ENCODE measurements at regions not wholly inside any gene's neighbourhood (a gene's known extent, or its start where the extent isn't known, plus 50 kb on each side); places are given as distances from the start of the nearest gene placed in this dataset.
"Not testable (repeated sequence)": the region's sequence is repeated elsewhere in the genome, so short reads cannot be mapped to it uniquely, and the experiment has no call there.

GRCh38 chr4:162497564-162498167, 333.9 kb upstream of the FSTL5 start:
- Histone ChIP-seq H3K4me1 (ENCODE audit: low read depth) (peaks cover 26% of the 10 kb centered on the region), H3K27me3 (no peaks in the 10 kb centered on the region), H3K36me3 (no peaks in the 10 kb centered on the region), H3K27ac (peak overlapping the region; percentile 95), H3K9me3 (ENCODE audit: low read depth) (no peaks in the 10 kb centered on the region), H3K4me3 (peak overlapping the region; percentile 31)
- peak; percentile 65 to 77 for DNase-seq (ENCODE audit: low read depth in 1 of 2, low spot score in 1 of 2)
- TF ChIP-seq CTCF (IDR thresholded peaks at IDR 0.05; ENCODE audit: low read depth, low read length), result peak; percentile 70

- Histone ChIP-seq H3K27me3 (no peaks in the 10 kb centered on the region), H3K4me3 (no peak overlapping the region), H3K9me3 (ENCODE audit: low read depth) (no peaks in the 10 kb centered on the region), H3K27ac (no peak overlapping the region), H3K36me3 (no peaks in the 10 kb centered on the region), H3K4me1 (ENCODE audit: low read depth) (peaks cover 26% of the 10 kb centered on the region)
- DNase-seq (ENCODE audit: low read depth in 1 of 2, low spot score in 1 of 2), result no peak
- no peak for TF ChIP-seq CTCF (IDR thresholded peaks at IDR 0.05; ENCODE audit: low read depth, low read length)
These were observed 331.1 kb upstream of the FSTL5 start for GRCh38 chr4:162494935-162495334.

- no peak overlapping the region for H3K27ac ChIP-seq
- H3K27me3 ChIP-seq, result no peaks in the 10 kb centered on the region
- H3K4me3 ChIP-seq, result no peak overlapping the region
- H3K9me3 ChIP-seq (ENCODE audit: low read depth), result no peaks in the 10 kb centered on the region
- H3K36me3 ChIP-seq, result no peaks in the 10 kb centered on the region
- no peak for TF ChIP-seq CTCF (IDR thresholded peaks at IDR 0.05; ENCODE audit: low read depth, low read length)
- H3K4me1 ChIP-seq (ENCODE audit: low read depth), result peaks cover 11% of the 10 kb centered on the region
- no peak for DNase-seq (ENCODE audit: low read depth in 1 of 2, low spot score in 1 of 2)
These were observed 321.7 kb upstream of the FSTL5 start for GRCh38 chr4:162485486-162485885.

GRCh38 chr4:162475246-162475645, 311.4 kb upstream of the FSTL5 start:
- H3K4me3 ChIP-seq, result no peak overlapping the region
- H3K4me1 ChIP-seq (ENCODE audit: low read depth), result peaks cover 6% of the 10 kb centered on the region
- TF ChIP-seq CTCF (IDR thresholded peaks at IDR 0.05; ENCODE audit: low read depth, low read length), result no peak
- no peaks in the 10 kb centered on the region for H3K36me3 ChIP-seq
- DNase-seq (ENCODE audit: low read depth in 1 of 2, low spot score in 1 of 2), result peak in 1 of 2 donors; percentile 44
- H3K9me3 ChIP-seq (ENCODE audit: low read depth), result no peaks in the 10 kb centered on the region
- no peaks in the 10 kb centered on the region for H3K27me3 ChIP-seq
- peak overlapping the region; percentile 11 for H3K27ac ChIP-seq

GRCh38 chr4:162469977-162470376, 306.2 kb upstream of the FSTL5 start:
- H3K27ac ChIP-seq, result no peak overlapping the region
- no peaks in the 10 kb centered on the region for H3K27me3 ChIP-seq
- DNase-seq (ENCODE audit: low read depth in 1 of 2, low spot score in 1 of 2), result no peak
- H3K4me3 ChIP-seq, result no peak overlapping the region
- no peak for TF ChIP-seq CTCF (IDR thresholded peaks at IDR 0.05; ENCODE audit: low read depth, low read length)
- no peaks in the 10 kb centered on the region for H3K36me3 ChIP-seq
- no peaks in the 10 kb centered on the region for H3K4me1 ChIP-seq (ENCODE audit: low read depth)
- no peaks in the 10 kb centered on the region for H3K9me3 ChIP-seq (ENCODE audit: low read depth)

- not testable (repeated sequence) for H3K27ac ChIP-seq; H3K27me3 ChIP-seq; H3K4me3 ChIP-seq; H3K4me1 ChIP-seq (ENCODE audit: low read depth); DNase-seq (ENCODE audit: low read depth in 1 of 2, low spot score in 1 of 2); H3K9me3 ChIP-seq (ENCODE audit: low read depth); H3K36me3 ChIP-seq
These were observed 301.6 kb upstream of the FSTL5 start for GRCh38 chr4:162465356-162465755.
